Globus pallidus (tissue), 1 donor: ENCODE measurements at regions not wholly inside any gene's neighbourhood (a gene's known extent, or its start where the extent isn't known, plus 50 kb on each side); places are given as distances from the start of the nearest gene placed in this dataset.
"Not testable (repeated sequence)": the region's sequence is repeated elsewhere in the genome, so short reads cannot be mapped to it uniquely, and the experiment has no call there.

ENCODE experiments used
- DNase-seq: peaks from one replicate; pipeline ENCODE4 v3.0.0-alpha.2; 2015; ENCODE audit warnings: low spot score

- no peak for DNase-seq
Observed at GRCh38 chr6:2307799-2308198, 62.4 kb upstream of the GMDS start.

- no peak for DNase-seq
Observed at GRCh38 chr6:2305951-2306350, 60.5 kb upstream of the GMDS start.

- not testable (repeated sequence) for DNase-seq
Observed at GRCh38 chr6:2302482-2302881, 57.1 kb upstream of the GMDS start.

- no peak for DNase-seq
Observed at GRCh38 chr6:2296781-2297180, 51.4 kb upstream of the GMDS start.
